GM19351 (cell line): ENCODE measurements at regions not wholly inside any gene's neighbourhood (a gene's known extent, or its start where the extent isn't known, plus 50 kb on each side); places are given as distances from the start of the nearest gene placed in this dataset.
A peak's percentile ranks its signal among the peaks of the same experiment; 100 is the strongest.
"Not testable (repeated sequence)": the region's sequence is repeated elsewhere in the genome, so short reads cannot be mapped to it uniquely, and the experiment has no call there.

Experiments
- ATAC-seq: cut with Tn5 transposase; IDR thresholded peaks from one replicate; pipeline ENCODE4 v1.9.1; 2021; ENCODE audit warnings: mild to moderate bottlenecking, moderate library complexity; ENCODE audit not compliant: unreplicated experiment

DNA sequence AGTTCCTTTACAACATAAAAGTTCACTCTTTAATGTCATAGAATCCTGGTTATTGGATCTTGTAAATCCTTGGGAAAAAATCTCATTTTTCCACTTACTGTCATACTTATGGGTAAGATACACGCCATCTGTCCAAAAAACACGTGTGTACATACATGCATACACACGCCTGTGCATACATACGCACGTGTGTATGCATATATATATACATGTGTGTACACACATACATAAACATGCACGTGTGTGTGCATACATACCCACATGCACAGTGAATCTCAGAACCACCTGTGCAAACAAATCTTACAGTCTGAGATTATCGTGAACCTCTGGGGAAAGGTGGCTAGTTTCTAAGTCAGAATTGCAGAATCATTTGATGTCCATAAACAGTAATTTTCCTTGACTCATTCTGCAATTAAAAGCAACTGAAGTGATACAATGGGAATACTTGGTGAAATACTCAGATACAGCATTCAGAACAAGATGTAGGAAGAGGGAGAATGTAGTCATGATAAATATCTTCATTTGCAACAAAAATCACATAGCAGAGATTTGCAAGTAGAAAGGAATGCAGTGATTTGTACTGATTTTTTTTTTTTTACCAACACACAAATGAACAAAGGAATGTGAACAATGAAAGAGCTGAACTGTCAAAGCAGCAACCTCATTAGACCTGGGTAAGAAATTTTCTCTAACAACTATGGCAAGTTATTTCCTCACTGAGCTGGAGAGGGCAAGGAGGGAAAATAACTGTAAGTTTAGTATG, 160.6 kb upstream of the POU1F1 start:
- no peak for ATAC-seq

DNA sequence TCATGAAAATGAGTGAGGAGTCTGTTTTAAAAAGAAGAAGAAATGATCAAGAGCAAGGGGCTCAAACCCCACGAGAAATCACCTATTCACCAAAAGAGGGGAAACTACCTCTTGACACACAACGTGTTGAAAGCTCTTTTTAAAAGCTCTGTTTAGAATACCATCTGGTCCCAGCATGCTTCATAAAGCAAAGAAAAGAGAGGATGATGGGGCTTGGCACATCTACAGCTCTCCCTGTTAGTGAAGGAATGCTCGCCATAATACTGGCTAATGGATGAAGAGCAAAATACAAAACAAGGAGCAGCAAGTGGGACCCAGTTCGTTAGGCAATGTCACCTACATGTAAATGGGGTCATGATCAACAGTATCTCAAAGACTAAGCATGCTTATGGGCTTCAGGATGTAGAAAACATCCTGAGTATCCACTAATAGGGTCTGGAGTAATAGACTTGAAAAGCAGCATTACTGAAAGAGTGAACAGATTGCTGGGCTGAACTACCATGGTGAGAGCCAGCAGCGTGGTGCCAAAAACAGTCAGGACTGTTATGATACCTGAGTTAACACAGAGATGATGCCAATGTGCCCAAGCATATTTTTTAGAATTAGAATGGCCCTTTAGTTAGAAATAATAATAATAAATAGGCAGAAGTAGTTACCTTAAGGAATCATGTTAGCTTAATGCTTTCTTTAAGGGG, 159.7 kb upstream of the POU1F1 start:
- no peak for ATAC-seq

DNA sequence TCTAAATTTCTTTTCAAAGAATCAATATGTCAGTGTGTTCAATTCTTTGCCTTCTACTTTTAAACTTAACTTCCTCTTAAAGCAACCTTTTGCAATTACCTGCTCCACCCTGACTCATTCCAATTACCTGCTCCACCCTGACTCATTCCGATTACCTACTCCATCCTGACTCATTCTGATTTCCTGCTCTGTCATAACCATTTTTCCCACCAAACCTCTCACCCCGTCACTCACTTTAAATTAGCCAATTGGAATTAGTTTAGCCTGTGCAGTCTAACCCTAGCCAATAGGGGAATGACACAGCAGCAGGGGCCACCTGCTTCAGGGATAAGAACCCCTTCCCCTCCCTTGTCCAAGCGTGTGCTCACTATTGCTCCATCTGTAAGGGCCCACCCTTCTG, 157.1 kb upstream of the POU1F1 start:
- not testable (repeated sequence) for ATAC-seq

DNA sequence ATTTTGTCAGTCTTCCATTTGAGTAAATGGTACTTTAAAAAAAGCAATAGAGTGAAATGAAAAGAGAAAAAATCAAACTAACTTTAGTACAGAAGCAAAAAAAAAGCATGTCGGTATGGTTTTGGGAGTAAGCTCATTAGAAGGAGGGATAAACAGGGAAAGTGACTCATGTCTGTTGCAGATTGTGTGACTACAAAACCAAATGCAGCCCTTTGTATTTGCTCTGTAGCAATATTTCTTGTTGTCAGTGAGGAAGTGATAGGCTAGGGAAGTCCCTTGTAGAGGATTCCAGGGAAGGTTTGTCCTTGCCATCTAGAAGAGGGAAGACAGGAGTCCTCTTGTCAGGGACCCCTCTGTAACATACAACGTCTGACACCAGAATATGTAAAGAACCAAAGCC, 150.5 kb upstream of the POU1F1 start:
- ATAC-seq, result no peak

DNA sequence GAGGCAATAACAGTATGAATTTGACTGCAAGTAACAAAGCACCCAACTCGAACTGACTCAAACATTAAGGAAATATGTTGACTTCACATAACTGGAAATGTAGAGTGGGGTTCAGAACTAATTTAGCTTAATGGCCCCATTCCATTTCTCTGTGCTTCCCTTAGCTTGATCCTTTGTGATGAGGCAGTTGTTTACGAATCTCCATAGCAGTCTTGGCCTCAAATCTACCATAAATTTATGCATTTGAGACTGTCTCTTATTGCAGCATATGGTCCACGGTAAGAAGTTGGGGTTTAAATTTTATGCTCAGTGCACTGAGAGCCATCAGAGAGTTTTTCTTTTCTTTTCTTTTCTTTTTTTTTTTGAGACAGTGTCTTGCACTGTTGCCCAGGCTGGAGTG, 148.7 kb upstream of the POU1F1 start:
- no peak for ATAC-seq

DNA sequence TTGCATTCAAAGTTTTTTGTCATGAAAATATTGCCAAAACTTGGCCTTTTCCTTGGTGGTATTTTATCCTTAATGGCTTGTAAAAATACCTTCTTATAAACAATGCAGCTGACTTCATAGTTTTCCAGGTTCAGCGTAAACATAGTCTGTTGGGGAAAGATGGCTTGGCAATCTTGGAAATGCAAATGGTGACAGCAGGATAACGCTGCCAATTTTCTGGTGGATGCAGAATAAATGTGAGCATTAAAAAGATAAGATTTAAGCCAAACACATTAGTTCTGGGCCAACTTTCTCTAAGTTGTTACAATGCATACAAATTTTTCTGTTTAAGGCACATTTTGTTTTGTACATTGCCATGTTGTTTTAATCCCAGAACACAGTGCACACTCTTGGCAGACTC, 147.0 kb upstream of the POU1F1 start:
- no peak for ATAC-seq

DNA sequence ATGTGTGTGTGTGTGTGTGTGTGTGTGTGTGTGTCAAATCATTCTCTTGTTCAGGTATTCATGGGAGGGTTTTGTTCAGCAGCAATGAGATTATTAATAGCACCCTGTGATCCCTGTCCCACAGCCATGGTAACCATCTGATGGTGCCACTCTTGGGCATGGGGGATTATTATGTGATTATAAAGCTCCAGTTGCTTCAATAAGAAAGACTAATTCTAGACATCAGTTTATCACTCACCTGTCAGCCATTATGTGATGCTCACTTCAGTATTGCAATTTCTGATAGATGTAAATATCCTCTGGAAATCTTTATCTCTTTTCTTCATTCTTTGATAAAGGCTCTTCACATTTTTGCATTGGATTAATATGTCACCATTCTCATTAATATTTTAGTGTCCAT, 145.9 kb upstream of the POU1F1 start:
- no peak for ATAC-seq

DNA sequence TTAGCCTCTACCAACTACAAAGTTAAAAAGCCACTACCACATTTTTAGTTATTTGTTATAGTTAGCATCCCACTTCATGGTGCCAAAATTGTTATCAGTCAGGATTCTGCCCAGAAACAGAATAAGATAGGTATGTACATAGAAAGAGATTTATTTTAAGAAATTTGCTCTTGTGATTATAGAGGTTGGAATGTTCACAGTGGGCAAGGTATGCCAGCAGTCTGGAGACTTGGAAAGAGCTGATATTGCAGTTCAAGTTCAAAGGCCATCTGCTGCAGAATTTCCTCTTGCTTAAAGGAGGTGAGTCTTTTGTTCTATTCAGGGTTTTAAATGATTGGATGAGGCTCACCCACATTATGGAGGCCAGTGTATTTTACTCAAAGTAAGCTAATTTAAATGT, 143.8 kb upstream of the POU1F1 start:
- no peak for ATAC-seq

DNA sequence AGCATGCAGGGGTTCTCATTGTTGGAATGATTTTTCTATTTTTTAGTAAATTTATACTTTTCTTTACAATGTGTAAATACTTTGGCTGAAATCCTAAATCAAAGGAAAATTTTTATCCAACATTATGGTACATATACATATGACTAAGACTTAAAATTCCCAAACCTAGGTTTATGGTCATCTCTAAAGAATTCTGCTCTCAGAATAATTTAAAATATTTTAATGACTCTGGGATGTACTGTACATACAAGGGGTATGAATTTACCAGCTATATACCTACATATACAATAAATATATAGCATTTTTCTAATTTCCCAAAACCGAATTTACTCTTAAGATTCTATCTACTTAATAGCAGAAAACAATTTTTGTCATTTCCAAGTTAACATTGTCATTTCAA, 137.9 kb upstream of the POU1F1 start:
- ATAC-seq, result no peak

DNA sequence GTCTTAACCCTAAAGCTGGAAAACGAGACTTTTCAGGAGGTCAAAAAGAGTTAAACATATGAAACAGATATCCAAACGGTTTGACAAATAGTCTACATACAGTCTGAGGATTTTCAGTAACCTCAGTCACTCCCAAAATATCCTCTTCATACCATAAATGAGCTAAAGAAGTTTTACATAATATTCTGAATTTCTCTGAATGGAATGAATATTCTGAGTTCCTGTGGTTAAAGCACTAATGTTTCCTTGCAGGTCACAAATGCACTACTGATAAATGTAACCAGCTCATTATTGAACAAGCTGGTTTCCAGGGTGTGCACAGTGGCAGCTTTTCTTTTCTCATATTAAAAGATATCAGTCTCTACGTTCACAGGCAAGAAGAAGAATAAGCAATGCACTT, 137.4 kb upstream of the POU1F1 start:
- no peak for ATAC-seq

DNA sequence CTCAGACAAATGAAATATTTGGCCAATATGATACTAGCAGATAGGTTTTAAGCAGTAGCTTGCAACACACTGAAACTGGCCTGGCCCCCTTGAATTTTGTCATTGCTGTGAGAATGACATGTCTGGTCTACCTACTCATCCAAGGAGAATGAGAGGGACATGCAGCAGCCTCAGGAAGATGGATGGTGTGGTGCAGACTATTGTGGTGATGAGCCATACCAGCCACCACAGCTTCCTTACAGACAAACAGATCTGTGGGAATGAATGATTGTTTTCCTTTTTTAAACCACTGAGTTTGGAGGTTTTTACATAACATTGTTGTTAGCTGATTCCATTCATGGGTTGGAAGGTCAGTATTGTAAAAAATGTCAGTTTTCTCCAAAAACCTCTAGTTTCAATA, 133.7 kb upstream of the POU1F1 start:
- no peak for ATAC-seq

DNA sequence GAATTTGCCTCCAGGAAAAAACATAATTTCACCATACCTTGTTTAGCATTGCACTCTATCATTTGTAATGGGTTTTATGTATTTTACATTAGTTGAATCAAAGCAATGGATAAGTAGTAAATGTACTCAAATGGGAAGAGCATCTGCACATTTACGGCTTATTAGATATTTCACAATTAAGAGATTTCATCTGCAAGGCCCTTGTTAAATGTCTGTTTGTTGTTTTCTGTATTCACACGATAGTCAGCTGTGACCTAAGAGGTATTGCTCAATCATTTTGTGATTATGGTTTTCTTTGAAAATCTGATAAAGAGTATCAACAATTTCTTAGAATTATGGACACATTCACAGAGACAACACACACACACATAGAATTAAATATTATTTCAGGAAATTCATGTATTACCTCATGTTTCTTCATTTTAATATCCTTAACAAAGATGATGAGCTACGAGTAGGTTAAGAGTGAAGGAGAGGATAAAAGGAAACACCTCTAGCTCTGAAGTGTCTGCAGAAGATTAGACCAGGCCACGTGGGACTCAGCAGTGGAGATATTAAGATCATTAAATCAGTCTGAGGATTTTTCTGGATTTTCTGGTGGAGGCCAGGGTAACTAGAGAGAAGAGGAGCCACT, 121.9 kb upstream of the POU1F1 start:
- no peak for ATAC-seq

DNA sequence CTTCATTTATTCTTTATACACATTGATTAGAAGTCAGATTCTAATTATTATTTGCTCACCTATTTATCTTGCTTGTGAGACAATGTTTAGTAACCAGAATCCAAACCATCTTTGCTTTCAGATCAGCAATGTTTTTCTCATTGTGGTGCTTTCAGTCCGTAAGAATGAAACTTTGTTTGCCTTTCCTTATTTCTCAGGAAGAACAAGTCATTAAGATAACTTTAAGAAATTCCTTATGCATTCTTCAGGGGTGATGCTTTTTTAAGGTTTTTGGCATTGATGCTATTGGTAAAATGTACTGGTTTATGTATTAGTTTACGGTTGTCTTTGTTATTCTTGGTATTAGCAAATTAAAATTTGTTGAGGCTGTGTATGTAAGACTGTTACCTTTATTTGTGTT, 120.8 kb upstream of the POU1F1 start:
- ATAC-seq, result no peak

DNA sequence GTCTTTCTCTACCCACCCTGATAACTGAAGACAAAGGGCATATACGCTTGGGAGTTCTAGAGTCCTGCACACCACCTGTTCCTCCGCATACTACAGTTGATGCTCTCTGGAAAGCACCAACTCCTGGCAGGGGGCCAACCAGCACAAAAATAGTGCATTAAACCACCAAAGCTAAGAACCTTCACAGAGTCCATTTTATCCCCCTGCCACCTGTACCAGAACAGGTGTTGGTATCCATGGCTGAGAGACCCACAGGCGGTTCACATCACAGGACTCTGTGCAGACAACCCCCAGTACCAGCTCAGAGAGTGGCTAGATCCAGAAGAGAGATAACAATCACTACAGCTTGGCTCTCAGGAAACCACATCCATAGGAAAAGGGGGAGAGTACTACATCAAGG, 114.4 kb upstream of the POU1F1 start:
- ATAC-seq, result no peak

DNA sequence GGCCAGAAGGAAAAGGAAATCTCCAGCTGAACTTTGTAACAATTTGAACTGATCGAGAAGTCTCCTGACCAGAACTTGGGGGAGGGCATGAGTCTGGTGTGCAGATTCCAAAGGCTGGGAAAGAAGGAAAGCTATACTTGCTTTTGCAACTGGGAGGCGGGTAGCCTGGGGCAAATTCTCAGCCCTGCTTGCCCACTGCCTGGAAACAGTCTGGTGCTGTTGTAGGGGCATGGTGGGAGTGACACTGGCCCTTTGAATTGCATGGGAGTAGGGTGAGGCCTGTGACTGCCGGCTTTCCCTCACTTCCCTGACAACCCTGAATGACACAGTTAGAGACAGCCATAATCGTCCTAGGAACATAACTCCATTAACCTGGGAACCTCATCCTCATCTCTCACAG, 114.0 kb upstream of the POU1F1 start:
- ATAC-seq, result no peak

DNA sequence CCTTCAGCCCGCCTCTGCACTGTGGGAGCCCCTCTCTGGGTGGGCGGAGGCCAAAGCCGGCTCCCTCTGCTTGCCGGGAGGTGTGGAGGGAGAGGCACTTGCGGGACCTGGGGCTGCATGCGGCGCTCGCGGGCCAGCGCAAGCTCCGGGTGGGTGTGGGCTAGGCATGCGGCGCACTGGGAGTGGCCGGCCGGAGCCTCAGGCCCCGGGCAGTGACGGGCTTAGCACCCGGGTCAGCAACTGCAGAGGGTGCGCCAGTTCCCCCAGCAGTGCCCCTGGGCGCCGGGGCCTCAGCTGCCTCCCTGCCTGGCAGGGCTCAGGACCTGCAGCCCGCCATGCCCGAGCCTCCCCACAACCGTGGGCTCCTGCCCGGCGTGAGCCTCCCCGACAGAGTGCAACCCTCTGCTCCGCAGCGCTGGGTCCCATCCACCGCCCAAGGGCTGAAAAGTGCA, 98.9 kb upstream of the POU1F1 start:
- no peak for ATAC-seq

DNA sequence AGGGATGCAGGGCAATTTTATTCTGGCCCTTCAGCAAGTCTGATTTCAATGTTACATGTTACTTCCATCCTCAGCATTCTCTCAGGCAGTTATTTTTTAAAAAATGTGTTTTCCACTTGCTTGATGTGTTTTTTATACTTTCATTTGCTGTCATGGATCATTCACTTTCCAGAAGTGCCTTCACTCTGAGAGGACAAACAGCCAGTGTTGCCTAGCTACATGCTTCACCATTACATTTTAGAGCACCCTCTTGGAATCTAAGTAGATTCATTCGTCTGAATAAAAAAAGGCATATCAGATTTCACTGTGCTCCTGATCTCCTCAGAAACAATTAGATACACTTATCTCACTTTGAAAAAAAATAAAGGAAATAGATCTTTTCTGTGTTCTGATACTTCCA, 93.6 kb upstream of the POU1F1 start:
- no peak for ATAC-seq

DNA sequence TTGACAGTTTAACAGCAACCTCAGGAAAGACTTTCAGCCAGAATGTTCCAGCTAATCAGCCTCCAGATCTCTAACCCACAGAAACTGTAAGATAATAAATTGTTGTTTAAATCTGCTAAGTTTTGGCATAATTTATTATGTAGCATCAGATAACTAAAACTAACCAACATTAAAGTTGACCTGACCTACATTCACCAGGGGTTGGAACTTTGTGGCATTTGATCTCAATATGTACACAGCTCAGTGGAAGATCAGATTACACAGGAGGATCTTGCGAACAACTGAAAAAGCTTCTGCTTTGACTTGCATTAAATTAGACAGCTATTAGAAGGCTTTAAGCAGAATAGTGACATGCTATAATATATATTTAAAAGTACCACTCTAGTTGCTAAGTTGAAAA, 91.4 kb upstream of the POU1F1 start:
- ATAC-seq, result no peak

DNA sequence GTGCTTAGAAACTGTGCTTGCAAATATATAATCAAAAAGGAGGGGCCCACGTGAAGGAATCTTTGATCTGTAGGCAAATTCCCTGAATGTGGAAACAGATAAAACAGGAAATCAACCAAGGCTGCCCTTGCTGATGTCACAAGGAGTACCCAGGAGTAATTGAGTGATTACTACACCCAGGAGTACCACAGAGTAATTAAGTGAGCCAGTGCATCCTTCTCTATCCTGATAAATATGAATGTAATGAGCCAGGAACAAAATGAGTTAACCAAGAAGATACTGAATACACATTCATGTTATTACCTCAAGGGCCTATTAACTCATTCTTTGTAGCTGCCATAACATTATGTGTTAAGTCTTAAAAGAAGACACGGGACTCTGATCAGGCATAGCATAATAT, 87.3 kb upstream of the POU1F1 start:
- no peak for ATAC-seq

DNA sequence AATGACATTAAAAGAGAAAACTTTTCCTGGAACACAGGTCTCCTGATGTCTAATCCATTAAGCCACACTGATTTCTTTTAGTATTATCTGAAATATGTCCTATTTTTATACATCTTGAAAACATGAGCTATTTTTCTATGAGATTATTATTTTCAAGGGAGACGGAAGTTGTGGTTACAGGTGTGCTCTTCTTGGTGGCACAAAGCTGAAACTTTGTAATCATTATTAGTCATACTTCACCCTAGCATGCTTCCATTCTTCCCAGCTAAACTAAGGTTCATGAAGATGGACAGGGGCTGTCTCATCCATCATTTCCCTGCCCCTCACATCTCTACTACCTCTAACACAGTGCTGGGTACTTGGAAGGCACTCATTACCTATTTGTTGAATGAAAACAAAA, 85.6 kb upstream of the POU1F1 start:
- peak; percentile 53 for ATAC-seq

DNA sequence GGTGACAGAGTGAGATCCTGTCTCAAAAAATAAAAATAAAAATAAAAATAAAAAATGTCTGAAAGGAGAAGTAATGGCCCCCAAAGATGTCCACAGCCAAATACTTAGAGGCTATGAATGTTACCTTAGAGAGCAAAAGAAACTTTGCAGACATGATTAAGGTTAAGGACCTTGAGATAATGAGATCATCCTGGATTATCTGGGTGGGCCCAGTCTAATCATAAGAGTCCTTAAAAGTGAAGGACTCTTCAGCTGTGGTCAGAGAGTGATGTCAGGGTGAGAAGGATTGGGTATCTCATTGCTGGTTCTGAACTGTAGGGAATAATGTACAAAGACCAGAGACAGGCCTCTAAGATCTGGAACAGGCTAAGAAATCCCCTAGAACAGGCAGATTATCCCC, 84.9 kb upstream of the POU1F1 start:
- no peak for ATAC-seq

DNA sequence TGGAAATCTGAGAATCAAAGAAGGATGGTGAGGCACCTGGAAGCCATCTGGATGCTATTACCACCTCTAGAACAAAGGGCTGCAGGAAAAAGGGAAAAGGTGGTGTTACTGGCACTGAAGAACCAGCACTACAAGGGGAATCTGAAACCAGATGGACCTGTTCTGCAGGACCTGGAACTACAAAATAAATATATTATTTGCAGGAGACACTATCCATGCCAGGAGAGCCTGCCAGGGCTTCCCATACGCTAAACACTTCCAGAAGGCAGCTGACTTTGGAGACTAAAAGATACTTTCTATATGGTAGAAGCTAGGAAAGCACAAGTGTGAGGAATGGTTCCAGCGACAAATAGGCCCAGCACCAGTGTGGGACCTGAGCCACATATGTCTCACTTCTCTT, 83.4 kb upstream of the POU1F1 start:
- no peak for ATAC-seq
